Thoracic aorta (tissue), 2 donors: ENCODE measurements at regions not wholly inside any gene's neighbourhood (a gene's known extent, or its start where the extent isn't known, plus 50 kb on each side); places are given as distances from the start of the nearest gene placed in this dataset.

ENCODE experiments used
- ATAC-seq: fragments of 150-250 bp; one replicate; pipeline ENCODE4 v1.8.0; 2017; ENCODE audit warnings: low read depth; ENCODE audit not compliant: insufficient number of reproducible peaks, low FRiP score
- DNase-seq: peaks from one replicate; pipeline ENCODE4 v3.0.0-alpha.2; 2020; ENCODE audit warnings: low spot score
- H3K27ac ChIP-seq, 2 donors: fragments of 200-600 bp; sonication (generic); 1 replicate in 1 of 2; 2 replicates in 1 of 2; pipeline ENCODE4 v1.5.1; 2016; ENCODE audit warnings: mild to moderate bottlenecking in 2 of 2, moderate library complexity in 2 of 2
- H3K27me3 ChIP-seq: fragments of 200-600 bp; sonication (generic); replicated peaks from 2 replicates; pipeline ENCODE4 v1.6.0; 2016; ENCODE audit warnings: mild to moderate bottlenecking; ENCODE audit not compliant: insufficient read depth
- H3K36me3 ChIP-seq: fragments of 200-600 bp; sonication (generic); one replicate; pipeline ENCODE4 v1.5.1; 2016
- H3K4me1 ChIP-seq, 2 donors: fragments of 200-600 bp; sonication (generic); 1 replicate in 1 of 2; 2 replicates in 1 of 2; pipeline versions ENCODE4 v1.5.1 to v1.6.0; 2016; ENCODE audit warnings: low read depth in 2 of 2, mild to moderate bottlenecking in 1 of 2; ENCODE audit not compliant: control insufficient read depth in 1 of 2
- H3K4me3 ChIP-seq: fragments of 200-600 bp; sonication (generic); 2 replicates; pipeline ENCODE4 v1.5.1; 2016; ENCODE audit warnings: mild to moderate bottlenecking
- H3K9me3 ChIP-seq: fragments of 200-600 bp; sonication (generic); 2 replicates; pipeline ENCODE4 v1.5.1; 2016
- TF ChIP-seq, protein P1 (sequence below): fragments of 200-600 bp; sonication (generic); IDR thresholded peaks from one replicate; pipeline ENCODE4 v1.5.1; 2019; ENCODE audit warnings: antibody characterized with exemption

DNA sequence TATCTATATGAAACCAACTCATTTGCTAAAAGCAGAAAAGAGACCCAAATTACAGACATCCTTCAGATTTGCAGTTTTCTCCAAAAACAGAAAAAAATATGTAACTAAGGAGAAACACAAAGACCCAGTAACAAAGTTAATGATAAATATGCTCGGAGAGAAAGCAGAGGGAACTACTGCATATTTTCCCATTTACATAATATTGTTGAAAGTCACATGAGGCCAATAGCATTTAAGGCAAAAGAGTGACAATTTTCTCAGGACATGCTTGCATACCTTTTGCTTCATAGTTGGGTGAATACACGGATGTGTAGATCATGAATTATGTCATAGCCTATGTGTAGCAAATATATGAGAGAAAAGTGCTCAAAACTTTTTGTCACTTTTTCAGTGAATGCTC lies 310.3 kb downstream of the EFNB2 start:
- no peaks in the 10 kb centered on the region for H3K9me3 ChIP-seq
- no peaks in the 10 kb centered on the region for H3K36me3 ChIP-seq
- H3K4me1 ChIP-seq, result no peaks in the 10 kb centered on the region
- no peak for ATAC-seq
- TF ChIP-seq, protein P1, sequence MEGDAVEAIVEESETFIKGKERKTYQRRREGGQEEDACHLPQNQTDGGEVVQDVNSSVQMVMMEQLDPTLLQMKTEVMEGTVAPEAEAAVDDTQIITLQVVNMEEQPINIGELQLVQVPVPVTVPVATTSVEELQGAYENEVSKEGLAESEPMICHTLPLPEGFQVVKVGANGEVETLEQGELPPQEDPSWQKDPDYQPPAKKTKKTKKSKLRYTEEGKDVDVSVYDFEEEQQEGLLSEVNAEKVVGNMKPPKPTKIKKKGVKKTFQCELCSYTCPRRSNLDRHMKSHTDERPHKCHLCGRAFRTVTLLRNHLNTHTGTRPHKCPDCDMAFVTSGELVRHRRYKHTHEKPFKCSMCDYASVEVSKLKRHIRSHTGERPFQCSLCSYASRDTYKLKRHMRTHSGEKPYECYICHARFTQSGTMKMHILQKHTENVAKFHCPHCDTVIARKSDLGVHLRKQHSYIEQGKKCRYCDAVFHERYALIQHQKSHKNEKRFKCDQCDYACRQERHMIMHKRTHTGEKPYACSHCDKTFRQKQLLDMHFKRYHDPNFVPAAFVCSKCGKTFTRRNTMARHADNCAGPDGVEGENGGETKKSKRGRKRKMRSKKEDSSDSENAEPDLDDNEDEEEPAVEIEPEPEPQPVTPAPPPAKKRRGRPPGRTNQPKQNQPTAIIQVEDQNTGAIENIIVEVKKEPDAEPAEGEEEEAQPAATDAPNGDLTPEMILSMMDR, result no peak
- H3K27me3 ChIP-seq, result no peaks in the 10 kb centered on the region
- no peak overlapping the region for H3K27ac ChIP-seq
- no peak overlapping the region for H3K4me3 ChIP-seq
- no peak for DNase-seq

DNA sequence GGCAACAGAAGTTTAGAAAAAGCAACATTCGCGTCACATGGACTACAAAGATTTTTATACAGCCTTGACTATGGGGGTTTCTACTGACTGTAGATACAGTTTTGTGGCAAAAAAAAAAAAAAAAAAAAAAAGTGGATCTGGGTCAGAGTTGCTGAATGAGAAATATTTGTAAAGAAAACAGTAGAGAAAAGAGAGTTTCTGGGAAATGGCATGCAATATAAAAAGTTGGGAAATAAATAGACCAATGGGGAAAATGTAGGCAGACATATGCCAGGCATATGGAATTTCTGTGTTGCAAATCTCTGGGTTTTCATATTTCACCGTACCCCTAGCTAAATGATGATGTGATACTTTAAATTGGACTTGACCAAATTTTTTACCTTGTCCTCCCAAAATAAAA lies 315.3 kb downstream of the EFNB2 start:
- H3K27me3 ChIP-seq, result no peaks in the 10 kb centered on the region
- ATAC-seq, result no peak
- DNase-seq, result no peak
- TF ChIP-seq, protein P1, result no peak
- no peak overlapping the region for H3K4me3 ChIP-seq
- H3K9me3 ChIP-seq, result no peaks in the 10 kb centered on the region
- no peaks in the 10 kb centered on the region for H3K4me1 ChIP-seq
- H3K36me3 ChIP-seq, result no peaks in the 10 kb centered on the region
- no peak overlapping the region for H3K27ac ChIP-seq

DNA sequence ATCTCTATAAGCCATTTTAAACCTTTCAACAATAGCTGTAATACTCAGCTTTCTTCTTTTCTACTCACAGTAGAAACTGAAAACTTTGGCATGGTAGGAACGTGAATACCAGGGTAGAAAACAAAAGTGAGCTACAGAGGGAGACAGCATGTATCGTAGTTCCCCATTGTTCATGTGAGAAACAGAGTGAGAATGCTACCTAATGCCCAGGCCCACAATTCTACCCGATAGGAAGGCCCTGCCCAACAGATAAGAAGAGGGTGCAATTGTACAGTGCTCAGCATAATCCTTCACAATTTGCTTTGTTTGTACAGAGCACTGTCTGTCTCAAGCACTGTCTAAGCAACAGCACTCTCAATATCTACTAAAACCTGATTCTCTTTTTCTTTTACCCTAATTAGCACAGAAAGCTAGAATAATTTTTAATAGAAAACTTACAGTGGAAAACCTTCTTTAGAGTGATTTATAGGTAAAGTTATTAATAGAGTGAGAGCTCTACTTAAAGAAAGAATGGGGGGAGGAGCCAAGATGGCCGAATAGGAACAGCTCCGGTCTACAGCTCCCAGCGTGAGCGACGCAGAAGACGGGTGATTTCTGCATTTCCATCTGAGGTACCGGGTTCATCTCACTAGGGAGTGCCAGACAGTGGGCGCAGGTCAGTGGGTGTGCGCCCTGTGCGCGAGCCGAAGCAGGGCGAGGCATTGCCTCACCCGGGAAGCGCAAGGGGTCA lies 322.3 kb downstream of the EFNB2 start:
- no peaks in the 10 kb centered on the region for H3K36me3 ChIP-seq
- no peaks in the 10 kb centered on the region for H3K9me3 ChIP-seq
- H3K4me3 ChIP-seq, result no peak overlapping the region
- TF ChIP-seq, protein P1, result no peak
- H3K4me1 ChIP-seq, result no peaks in the 10 kb centered on the region
- DNase-seq (no peak), ATAC-seq (no peak)
- H3K27ac ChIP-seq, result no peak overlapping the region
- H3K27me3 ChIP-seq, result no peaks in the 10 kb centered on the region

GRCh38 chr13:106212386-106213010 lies 323.0 kb downstream of the EFNB2 start:
- ATAC-seq, result no peak
- Histone ChIP-seq H3K36me3 (no peaks in the 10 kb centered on the region), H3K27ac (no peak overlapping the region), H3K27me3 (no peaks in the 10 kb centered on the region), H3K9me3 (no peaks in the 10 kb centered on the region), H3K4me1 (no peaks in the 10 kb centered on the region), H3K4me3 (no peak overlapping the region)
- DNase-seq, result no peak
- TF ChIP-seq, protein P1, result no peak

- no peaks in the 10 kb centered on the region for H3K36me3 ChIP-seq
Observed at GRCh38 chr13:106210324-106210723, 325.1 kb downstream of the EFNB2 start.

More at GRCh38 chr13:106210324-106210723, 325.1 kb downstream of the EFNB2 start:
- Histone ChIP-seq H3K9me3 (no peaks in the 10 kb centered on the region), H3K4me1 (no peaks in the 10 kb centered on the region), H3K4me3 (no peak overlapping the region), H3K27ac (no peak overlapping the region), H3K27me3 (no peaks in the 10 kb centered on the region)
- no peak for DNase-seq
- TF ChIP-seq, protein P1, result no peak
- no peak for ATAC-seq
